ENCODE measurements at regions not wholly inside any gene's neighbourhood (a gene's known extent, or its start where the extent isn't known, plus 50 kb on each side); places are given as distances from the start of the nearest gene placed in this dataset.

- Histone ChIP-seq H3K36me3 (ENCODE audit: insufficient read depth) (no peaks in the 10 kb centered on the region), H2AFZ (no peak overlapping the region), H3K27me3 (ENCODE audit: insufficient read depth) (no peaks in the 10 kb centered on the region), H3K4me1 (ENCODE audit: insufficient read depth) (no peaks in the 10 kb centered on the region), H3K4me3 (no peak overlapping the region), H3K9me2 (ENCODE audit: insufficient read depth) (no peaks in the 10 kb centered on the region; the same call in 1 of the 2 replicates), H3F3A (replicated peaks; ENCODE audit: low read depth) (no peaks in the 10 kb centered on the region), H3K4me2 (no peak overlapping the region), H3K79me2 (replicated peaks; ENCODE audit: insufficient read depth) (no peaks in the 10 kb centered on the region), H4K20me1 (replicated peaks; ENCODE audit: insufficient read depth) (no peaks in the 10 kb centered on the region), H3K27ac (ENCODE audit: low read depth) (no peak overlapping the region)
- no peaks in the 10 kb centered on the region for H3K27me3 Mint-ChIP-seq (ENCODE audit: insufficient read depth, low read depth, poor library complexity)
- peaks cover 27% of the 10 kb centered on the region for H3K9me3 Mint-ChIP-seq
- no peak overlapping the region for H3K4me3 Mint-ChIP-seq
- H3K4me1 Mint-ChIP-seq: no peaks in the 10 kb centered on the region
- H3K36me3 Mint-ChIP-seq (ENCODE audit: low read depth): peaks cover 19% of the 10 kb centered on the region
- TF ChIP-seq EZH2phosphoT487 (IDR thresholded peaks at IDR 0.05; ENCODE audit: unreplicated experiment): no peak
- TF ChIP-seq REST (IDR thresholded peaks at IDR 0.05; ENCODE audit: unreplicated experiment): no peak
- TF ChIP-seq ETS1 (IDR thresholded peaks at IDR 0.05): no peak
- TF ChIP-seq ZNF331 (CRISPR knock-in tag; IDR thresholded peaks at IDR 0.05; ENCODE audit: low read depth): no peak
- no peak for TF ChIP-seq JUNB (IDR thresholded peaks at IDR 0.05; ENCODE audit: unreplicated experiment)
- TF ChIP-seq NANOG (IDR thresholded peaks at IDR 0.05; ENCODE audit: borderline replicate concordance): no peak
- TF ChIP-seq ZNF114 (CRISPR knock-in tag; IDR thresholded peaks at IDR 0.05): no peak
- no peak for TF ChIP-seq CREB1 (CRISPR knock-in tag; IDR thresholded peaks at IDR 0.05; ENCODE audit: low read depth)
- TF ChIP-seq EZH2 (IDR thresholded peaks at IDR 0.05; ENCODE audit: low read depth, unreplicated experiment): no peak
- no peak for TF ChIP-seq STAT1 (IDR thresholded peaks at IDR 0.05; ENCODE audit: unreplicated experiment)
- no peak for TF ChIP-seq CTCF (conservative IDR thresholded peaks at IDR 0.05; ENCODE audit: low read depth in 2 of 2)
- TF ChIP-seq ZNF462 (CRISPR knock-in tag; IDR thresholded peaks at IDR 0.05): no peak
- TF ChIP-seq POLR2AphosphoS5 (IDR thresholded peaks at IDR 0.05; ENCODE audit: low read depth): no peak
- DNase-seq (ENCODE audit: low spot score): no peak
- no peak overlapping the region for H3K27ac Mint-ChIP-seq
- no peak for ATAC-seq
Observed at GRCh38 chr4:170271723-170272122, 182.0 kb upstream of the AADAT start.

All from GM23338 (cell line).